ENCODE measurements at regions not wholly inside any gene's neighbourhood (a gene's known extent, or its start where the extent isn't known, plus 50 kb on each side); places are given as distances from the start of the nearest gene placed in this dataset.

DNA sequence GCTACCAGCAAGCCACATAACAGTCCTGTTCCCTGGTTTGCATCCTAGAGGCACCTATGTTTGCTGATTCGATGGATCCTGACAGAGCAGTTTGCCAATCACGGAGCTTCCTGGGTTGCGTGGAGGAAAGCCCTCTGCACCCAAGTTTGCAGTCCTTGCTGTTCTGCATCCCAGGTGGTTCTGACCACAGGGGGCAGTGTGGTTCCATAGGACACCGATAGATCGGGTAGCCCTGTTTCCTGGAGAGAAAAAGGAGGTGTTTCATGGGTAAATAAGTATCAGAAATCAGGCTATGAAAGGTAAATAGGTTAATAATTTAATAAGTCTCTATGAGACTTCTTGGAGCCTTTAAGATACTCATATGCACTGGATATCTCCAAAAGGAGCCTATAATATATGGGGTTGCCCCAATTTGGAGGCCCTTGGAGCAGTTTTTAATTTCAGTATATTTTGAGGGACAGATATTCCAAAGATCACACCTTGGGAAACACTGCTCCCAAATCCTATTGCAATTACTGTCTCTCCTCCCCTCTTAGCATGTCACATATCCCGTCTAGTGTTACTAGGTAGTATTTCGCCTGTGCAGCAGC lies 194.6 kb upstream of the TPM1 start:
- TF ChIP-seq, protein P1, sequence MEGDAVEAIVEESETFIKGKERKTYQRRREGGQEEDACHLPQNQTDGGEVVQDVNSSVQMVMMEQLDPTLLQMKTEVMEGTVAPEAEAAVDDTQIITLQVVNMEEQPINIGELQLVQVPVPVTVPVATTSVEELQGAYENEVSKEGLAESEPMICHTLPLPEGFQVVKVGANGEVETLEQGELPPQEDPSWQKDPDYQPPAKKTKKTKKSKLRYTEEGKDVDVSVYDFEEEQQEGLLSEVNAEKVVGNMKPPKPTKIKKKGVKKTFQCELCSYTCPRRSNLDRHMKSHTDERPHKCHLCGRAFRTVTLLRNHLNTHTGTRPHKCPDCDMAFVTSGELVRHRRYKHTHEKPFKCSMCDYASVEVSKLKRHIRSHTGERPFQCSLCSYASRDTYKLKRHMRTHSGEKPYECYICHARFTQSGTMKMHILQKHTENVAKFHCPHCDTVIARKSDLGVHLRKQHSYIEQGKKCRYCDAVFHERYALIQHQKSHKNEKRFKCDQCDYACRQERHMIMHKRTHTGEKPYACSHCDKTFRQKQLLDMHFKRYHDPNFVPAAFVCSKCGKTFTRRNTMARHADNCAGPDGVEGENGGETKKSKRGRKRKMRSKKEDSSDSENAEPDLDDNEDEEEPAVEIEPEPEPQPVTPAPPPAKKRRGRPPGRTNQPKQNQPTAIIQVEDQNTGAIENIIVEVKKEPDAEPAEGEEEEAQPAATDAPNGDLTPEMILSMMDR (IDR thresholded peaks at IDR 0.05 in 8 of 11, conservative IDR thresholded peaks at IDR 0.05 in 3 of 11), result peak in 9 of 11 experiments; percentile 22 to 63 (median 48)
- no peak for TF ChIP-seq POLR2A (IDR thresholded peaks at IDR 0.05)
